HUDEP-2 (cell line): ENCODE measurements at regions not wholly inside any gene's neighbourhood (a gene's known extent, or its start where the extent isn't known, plus 50 kb on each side); places are given as distances from the start of the nearest gene placed in this dataset.
A peak's percentile ranks its signal among the peaks of the same experiment; 100 is the strongest.

Experiments used
- DNase-seq, 76 experiments: peaks; one replicate each; lab custom pipeline; 2025; ENCODE audit not compliant: unreplicated experiment in 76 of 76; lab: John Stamatoyannopoulos, UW

DNA sequence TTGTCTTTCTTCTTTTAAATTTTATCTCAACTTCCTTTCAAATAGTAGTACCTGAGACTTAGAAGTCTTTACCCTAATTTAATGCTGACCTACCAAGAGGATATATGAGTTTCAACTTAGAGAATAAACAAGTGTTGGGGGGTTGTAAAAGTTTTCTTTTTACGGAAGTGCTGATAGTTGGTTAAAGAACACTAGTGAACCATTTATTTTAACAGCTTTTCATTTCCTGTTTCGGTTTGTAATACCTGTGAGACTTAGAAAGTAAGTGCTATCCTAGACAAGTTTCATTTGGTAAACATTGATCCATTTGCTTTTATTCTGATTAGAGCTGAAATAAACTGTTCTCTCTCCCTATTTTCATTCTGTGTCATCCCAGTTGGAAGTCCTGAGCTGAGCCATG, 683.1 kb upstream of the SORCS1 start:
- no peak for DNase-seq

DNA sequence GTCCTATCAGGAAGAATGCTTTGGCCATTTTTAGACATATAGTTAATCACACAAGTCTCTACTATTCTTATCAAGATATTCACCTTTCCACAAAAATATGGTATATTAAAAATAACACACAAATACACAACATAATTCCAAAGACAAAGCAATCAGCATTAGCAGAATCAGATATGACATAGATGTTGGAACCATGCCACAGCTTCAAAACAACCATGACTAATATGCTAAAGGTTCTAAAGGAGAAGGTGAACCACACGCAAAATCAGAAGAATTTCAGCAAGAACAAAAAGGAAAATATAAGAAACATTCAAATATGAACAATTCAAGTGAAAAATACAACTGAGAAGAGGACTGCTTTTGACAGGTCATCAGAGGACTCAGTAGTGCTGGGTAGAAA, 670.2 kb upstream of the SORCS1 start:
- peak in 5 of 76 experiments; percentile 2 to 42 (median 24) for DNase-seq

DNA sequence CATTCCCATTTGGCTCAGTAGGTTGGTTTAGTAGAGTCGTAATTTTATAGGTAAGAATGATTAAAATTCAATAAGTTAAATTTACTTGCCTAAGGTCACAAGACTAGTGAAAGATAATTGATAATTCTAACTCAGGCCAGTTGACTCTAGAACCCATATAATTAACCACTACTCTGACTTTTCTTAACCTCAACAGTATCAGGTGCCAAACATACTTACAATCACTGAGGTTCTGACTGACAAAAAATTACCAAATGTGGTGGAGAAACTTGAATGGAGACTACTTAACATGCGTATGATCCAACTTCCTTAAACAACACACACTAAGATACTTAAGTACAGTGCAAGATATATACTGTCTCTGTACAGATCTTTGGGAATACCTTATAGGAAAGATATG, 667.3 kb upstream of the SORCS1 start:
- DNase-seq: no peak

DNA sequence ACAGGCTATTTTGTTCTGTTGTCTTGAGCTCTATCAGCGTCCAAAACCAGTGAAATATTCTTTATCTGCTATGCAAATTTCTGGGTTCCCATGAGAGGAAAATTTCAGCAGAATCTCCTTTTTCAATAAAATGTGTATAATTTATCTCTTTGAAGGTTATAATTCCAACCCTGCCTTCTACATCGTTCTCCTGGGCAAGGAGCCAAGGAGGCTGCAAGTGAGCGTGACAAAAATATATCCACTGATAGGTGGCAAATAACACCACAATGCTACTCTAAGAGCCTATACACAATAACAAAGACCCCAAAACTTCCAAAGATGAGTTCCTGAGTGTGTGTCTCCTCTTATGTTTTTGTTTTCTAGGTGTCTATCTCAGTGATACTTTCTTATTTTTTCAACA, 664.7 kb upstream of the SORCS1 start:
- peak in 1 of 76 experiments; percentile 15 for DNase-seq

DNA sequence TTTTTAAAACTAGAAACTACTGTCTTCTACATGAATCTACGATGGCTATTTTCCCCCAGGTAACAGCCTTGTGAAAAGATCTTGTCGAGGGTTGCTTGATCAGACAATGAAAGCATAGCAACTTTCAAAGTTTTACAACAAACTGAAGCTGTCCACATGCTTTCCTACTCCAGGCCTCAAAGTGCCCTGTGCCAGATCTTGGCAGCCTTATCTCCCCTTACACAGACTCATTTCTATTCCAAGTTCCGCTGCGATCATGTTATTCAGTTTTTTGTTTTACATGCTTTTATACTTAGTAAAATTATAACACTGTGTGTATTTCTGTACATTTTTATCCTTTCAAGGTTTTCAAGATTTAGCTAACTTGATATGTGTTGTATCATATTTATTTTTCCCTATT, 661.7 kb upstream of the SORCS1 start:
- peak in 16 of 76 experiments; percentile 6 to 75 (median 44) for DNase-seq

DNA sequence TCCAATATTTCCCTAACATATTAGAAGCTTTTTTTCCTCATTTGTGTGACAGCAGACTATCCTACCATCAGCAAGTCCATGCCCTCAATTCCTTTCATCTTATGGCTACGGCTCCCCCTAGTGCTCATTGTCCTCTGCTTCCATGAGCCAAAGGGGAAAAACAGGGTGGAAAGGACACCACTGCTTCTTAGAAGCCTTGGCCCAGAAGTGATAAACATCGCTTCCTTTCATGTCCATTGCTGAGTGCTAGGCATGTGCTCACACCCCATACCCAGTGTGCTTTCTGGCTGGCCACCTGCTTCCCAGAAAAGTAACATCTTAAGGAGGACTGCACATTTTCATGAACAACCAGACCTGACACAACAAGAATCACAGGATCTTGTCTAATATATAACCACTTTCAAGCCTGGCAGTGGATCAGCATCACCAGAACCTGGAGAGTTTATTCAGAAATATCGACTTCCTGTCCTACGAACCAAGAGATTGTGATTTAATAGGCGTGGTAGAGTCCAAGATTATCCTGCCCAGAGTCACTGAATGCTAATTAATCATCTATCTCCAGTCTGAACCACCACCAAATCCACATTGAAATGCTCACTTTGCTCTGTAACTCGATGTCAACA, 650.5 kb upstream of the SORCS1 start:
- peak in 12 of 76 experiments; percentile 6 to 64 (median 37) for DNase-seq

DNA sequence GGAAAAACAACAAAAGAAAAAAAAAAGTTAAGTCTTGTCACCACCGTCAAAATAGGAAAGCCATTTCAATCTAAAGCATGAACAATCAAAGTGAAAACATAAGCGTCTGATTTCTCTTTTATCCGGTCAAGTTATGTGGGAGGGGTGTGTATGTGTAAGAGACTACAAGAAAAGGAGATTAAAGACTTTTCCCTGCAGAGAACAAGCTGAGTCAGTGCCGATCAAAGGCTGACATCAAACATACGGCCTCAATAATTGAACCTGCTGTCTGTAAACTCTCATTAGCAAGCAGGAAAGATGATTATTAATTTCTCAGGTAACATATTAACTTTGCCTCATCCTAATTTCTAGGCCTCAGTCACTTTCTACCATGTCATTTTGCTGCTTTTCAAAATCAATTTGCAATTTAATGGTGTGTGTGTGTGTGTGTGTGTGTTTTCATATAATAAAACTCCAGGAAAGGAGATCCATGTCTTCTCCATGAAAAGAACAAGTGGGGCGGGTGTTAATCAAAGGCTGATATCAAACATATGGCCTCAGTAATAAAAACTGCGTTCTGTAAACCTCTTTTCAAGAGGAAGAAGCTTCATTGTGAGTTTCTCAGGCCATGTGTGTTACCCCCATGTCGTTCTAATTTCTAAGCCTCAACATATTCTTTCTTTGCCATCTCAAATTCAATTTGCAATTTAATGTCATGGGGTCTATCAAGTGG, 649.1 kb upstream of the SORCS1 start:
- DNase-seq: no peak

DNA sequence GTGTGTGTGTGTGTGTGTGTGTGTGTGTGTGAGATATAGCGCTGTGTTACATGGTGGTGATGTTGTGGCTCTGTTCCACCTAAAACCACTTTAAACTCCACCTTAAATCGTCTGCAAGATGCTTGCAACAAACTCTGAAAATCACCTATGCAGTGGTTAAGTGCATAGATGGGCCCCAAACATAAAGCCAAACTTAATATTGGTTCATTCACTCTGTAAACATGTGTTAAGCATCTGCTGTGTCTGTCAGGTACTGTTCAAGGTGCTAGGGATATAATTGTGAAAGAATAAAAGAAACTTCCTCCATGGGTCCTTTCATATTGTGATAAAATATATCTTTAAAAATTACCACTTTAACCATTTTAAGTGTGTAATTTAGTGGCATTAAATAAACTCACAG, 645.4 kb upstream of the SORCS1 start:
- no peak for DNase-seq

DNA sequence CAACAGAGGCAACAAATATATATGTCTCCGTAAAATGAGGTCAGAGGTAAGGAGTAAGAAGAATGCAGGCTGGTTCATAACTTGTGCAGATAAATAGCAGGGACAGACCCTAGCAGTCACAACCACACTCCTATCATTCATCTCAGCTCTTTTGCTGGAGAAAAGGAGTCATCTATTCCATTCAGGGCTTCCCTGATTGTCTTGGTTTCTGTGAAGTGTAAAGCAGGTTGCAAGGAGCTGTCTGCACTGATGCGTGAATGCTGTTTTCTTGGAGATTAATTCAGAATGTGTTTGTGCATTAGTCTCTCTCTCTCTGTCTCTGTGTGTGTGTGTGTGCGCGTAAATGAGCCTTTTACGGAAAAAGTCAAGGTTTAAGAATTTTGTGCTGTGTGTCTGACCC, 643.3 kb upstream of the SORCS1 start:
- DNase-seq: no peak

DNA sequence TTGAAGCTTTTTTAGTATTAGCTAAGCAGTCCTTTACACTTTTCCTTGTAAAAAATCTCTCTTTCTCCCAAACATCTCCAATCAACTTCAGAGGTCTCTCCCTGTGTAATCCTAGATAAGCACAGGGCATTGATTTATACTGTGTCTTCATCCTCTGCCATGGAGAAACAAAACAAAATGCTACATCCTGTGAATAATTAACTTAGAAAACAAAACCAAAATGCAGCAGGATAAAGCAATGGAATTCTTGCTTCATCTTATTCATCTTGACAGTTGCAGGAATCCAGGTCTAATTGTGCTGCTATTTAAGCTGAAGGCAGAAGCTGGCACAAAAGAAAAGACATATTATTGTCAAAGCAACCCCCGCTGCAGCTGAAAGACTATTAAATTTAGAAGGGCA, 641.5 kb upstream of the SORCS1 start:
- DNase-seq: no peak

DNA sequence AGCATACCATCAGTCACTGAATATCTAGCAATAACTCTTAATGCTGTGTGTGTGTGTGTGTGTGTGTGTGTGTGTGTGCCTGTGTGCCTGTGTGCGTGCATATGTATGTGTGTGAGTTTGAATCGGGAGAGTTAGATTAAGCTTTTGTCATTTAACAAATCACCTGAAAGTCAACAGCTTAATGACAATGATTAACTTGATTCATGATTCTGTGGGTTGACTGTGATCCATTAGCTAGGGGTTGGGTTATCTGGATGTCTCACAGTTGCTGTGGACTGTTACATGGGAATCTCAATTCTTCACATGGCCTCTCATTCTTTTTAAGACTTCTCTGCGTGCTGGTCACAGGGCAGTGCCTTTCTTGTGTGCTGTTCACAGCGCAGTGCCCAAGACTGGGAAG, 639.0 kb upstream of the SORCS1 start:
- no peak for DNase-seq

DNA sequence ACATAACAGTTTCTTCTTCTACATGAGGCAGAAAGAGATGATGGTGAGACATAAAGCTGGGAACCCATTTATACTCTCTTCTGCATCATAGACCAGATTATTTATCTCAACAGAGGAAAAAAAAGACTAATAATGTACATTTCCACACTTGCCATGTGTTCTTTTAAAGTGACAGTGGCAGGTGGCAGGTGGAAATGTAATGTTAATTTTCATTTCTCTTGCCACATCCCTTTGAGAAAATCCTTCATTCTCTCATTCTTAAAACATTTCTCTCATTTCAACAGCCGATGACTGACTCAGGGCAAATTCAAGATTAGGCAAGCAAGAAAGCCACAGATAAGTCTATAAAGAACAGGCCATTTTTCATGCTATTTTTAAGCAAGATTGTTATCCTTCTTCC, 635.6 kb upstream of the SORCS1 start:
- DNase-seq: no peak

DNA sequence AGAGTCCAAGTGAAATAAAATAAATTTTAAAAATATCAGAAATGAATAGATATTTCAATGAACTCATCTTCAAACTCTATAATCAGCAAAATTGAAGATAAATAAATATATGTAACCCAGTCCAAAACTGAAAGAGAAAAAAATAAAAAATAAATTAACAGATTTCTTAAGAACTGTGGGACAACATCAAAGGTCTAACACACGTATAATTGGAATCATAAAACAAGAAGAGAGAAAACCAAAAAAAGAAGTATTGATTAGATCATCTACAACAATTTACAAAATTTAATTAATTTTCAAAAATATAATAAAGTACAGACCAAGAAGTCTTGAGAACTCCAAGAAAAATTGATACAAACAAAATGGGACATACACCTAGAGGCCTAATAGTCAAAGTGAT, 625.8 kb upstream of the SORCS1 start:
- no peak for DNase-seq

DNA sequence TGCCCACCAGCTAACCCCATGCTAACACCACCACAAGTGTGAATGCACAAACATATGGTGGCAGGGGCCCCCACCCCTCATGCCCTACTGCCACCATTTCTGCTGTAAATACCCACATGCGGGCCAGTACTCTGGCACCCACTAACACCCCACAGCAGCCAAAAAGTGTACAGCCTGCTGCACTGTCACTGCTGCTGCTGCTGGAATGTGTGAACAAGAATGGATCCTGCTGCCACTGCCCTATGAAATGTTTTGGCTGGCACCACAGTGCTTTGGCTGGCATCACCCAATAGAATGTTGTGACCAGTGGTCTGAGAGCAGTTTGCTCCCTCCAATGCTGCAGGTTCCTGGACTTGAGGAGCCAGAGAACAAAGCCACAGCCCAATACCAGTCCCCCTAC, 606.6 kb upstream of the SORCS1 start:
- no peak for DNase-seq

DNA sequence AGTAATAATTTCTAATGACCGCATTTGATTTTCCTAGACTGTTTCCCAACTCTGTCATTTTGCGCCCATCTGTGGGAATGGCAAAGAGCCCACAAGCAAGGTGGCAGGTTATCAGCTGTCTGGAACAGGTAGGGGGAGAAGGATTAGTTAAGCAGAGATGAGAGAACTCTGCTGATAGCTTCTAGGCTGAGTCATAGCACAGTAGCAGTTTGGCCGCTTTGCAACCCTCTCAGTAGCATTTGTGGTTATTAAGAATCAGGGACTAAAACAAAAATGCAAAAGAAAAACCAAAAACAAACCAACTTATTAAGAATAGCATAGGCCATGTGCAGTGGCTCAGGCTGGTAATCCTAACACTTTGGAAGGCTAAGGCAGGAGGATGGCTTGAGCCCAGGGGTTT, 602.7 kb upstream of the SORCS1 start:
- no peak for DNase-seq

DNA sequence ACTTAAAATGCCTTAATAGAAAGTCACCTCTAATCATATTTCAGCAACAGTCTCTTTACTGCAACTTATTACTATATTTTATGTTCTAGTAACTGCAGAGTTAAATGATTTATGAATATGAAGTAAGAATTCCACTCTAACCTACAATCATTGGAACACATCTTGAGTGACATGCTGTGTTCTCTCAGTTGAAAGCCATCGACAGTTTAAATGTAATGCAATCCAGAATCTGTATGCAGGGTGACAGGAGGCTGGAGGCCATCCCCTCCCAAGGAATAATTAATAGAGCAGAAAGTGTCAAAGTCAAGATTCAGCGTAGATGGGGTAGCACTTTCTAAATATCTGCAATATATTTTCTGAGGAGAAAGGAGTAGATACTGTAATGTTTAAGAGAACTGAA, 590.3 kb upstream of the SORCS1 start:
- no peak for DNase-seq

DNA sequence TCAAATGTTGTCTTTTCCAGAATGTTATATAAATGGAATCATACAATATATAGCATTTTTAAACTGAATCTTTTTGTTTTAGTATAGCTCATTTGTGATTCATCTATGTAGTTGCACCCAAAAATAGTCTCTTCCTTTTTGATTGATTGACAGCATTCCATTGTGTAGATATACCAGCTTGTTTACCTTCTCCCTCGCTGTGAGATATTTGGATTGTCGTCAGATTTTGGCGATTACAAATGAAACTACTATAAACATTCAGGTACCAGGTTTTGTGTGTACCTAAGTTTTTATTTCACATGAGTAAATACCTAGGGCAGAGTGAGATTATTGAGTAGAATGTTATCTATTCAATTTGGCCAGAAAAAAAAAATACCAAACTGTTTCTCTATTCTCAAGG, 584.7 kb upstream of the SORCS1 start:
- DNase-seq: no peak

DNA sequence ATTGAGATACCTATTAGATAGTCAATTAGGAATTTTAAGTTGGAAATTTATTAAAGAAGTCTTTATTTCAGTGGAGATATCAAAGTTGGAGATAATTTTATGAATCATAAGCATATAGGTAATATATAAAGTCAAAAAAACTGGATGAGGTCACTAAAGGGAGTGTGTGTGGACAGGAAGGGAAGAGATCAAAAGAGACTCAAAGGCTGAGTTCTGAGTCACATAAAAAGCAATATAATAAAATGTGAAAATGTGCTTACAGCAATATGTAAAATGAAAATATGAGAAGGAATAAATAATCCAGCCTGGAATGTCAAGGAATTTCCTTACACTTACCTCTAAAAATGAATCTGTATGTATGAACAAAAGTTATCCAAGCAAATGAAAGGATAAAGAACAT, 583.3 kb upstream of the SORCS1 start:
- no peak for DNase-seq

DNA sequence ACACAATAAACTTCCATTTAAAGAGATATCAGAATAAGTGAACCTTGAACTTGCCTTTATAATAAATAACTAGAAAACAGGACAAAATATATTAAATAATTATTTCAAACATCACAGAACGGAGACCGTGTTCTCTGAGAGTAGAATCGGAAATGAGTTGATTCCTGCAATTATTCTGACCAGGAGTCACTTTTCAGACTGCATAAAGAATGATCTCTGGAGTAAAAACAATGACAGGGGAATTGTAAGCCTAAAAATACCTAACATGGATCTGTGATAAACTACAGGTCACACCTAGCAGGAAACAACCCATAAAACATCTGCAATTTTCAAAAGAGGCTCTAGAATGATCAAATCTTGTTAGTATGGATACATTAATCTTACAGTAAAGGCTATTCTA, 577.5 kb upstream of the SORCS1 start:
- DNase-seq: no peak

DNA sequence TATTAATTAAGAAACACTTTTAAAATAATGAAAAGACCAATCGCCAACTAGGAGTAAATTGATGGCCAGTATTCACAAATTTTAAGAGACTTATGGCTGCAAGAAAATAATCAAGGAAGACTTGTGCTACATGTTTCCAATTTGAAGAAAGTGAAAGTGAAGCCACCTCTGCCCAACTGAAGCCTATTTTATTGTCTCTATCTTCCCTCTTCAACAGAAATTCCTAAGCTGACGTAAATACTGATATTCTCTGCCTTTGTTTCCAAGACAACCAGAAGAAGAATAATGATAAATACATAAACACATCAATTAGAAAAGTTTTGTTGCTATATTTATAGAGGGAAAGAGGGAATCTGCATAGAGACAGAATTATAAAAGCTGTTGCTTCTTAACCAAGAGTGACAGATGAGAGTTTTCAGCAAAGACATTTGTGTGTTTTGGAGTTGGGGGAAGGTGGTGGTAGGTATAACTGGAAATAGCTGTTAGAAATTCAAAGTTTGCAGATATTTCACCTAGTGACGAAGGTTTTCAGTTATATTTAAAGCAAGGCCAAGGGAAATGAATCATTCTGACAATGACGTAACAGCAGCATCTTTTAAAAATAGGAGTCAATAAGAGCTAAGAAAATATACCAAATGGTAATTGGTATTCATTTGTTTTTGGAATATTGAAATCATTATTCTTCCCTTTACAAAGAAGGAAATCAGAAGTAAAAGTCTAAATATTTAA, 576.6 kb upstream of the SORCS1 start:
- DNase-seq: no peak

DNA sequence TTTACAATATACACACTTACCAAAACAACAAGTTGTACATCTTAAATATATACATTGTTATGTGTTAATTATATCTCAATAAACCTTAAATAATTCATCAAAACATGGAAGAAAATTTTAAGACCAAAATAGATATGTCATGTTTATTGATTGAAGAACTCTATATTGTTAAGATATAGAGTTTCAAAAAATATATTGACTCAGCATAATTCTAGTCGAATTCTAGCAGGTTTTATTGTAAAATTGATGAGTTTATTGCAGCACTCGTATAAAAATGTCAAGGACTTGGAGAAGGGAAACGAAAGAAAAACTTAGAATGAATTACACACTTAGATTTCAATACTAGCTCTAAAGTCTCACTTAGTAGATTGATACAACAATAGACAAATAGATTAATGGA, 575.4 kb upstream of the SORCS1 start:
- no peak for DNase-seq
